ENCODE measurements at regions not wholly inside any gene's neighbourhood (a gene's known extent, or its start where the extent isn't known, plus 50 kb on each side); places are given as distances from the start of the nearest gene placed in this dataset.

GRCh38 chr14:98348505-98348904 is 923.5 kb downstream of the BCL11B start:
- no peak for DNase-seq (ENCODE audit: low spot score)
- H3K4me1 ChIP-seq (replicated peaks) = no peaks in the 10 kb centered on the region
- H3K36me3 ChIP-seq = no peaks in the 10 kb centered on the region
- intact Hi-C loops (cut with DNase I) = no loop called here
- no peak overlapping the region for H3K4me3 ChIP-seq
- H3K27me3 ChIP-seq (replicated peaks; ENCODE audit: insufficient read depth) = no peaks in the 10 kb centered on the region
- H3K9me3 ChIP-seq = no peaks in the 10 kb centered on the region
- no peak for TF ChIP-seq CTCF (IDR thresholded peaks at IDR 0.05)
- TF ChIP-seq POLR2A (IDR thresholded peaks at IDR 0.05) = no peak
- no peak for TF ChIP-seq POLR2AphosphoS5 (IDR thresholded peaks at IDR 0.05)
- WGBS = 81% methylated on average over 3 of the region's 3 CpGs
- H3K27ac ChIP-seq = no peak overlapping the region

DNA sequence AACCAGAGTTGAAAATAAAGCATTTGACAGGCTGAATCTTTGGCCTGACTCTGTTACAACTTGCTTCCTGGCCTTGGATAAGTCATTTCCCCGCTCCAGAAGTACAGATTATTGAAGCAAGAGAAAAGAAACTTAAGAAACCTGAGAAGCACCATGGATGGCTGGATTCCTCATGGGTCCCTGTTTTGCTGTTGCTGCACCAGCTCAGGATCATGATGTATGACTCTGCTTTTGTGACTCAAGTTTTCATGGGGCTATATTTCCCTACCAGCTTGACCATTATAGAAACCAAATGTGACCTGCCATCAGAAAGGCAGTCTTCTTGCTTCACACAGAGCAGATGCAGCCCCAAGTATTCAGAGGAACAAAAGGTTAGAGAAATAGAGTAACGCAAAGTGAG is 921.8 kb downstream of the BCL11B start:
- no peak overlapping the region for H3K4me3 ChIP-seq
- WGBS = 61% methylated on average over 2 of the region's 2 CpGs
- no peaks in the 10 kb centered on the region for H3K36me3 ChIP-seq
- H3K27ac ChIP-seq = no peak overlapping the region
- TF ChIP-seq CTCF (IDR thresholded peaks at IDR 0.05) = no peak
- no peak for TF ChIP-seq POLR2A (IDR thresholded peaks at IDR 0.05)
- TF ChIP-seq POLR2AphosphoS5 (IDR thresholded peaks at IDR 0.05) = no peak
- no peaks in the 10 kb centered on the region for H3K4me1 ChIP-seq (replicated peaks)
- no peaks in the 10 kb centered on the region for H3K27me3 ChIP-seq (replicated peaks; ENCODE audit: insufficient read depth)
- intact Hi-C loops (cut with DNase I) = no loop called here
- DNase-seq (ENCODE audit: low spot score) = no peak
- H3K9me3 ChIP-seq = no peaks in the 10 kb centered on the region

- Histone ChIP-seq H3K27me3 (replicated peaks; ENCODE audit: insufficient read depth) (no peaks in the 10 kb centered on the region), H3K27ac (no peak overlapping the region), H3K4me3 (no peak overlapping the region), H3K36me3 (no peaks in the 10 kb centered on the region), H3K4me1 (replicated peaks) (no peaks in the 10 kb centered on the region), H3K9me3 (no peaks in the 10 kb centered on the region)
- intact Hi-C loops (cut with DNase I) = no loop called here
- TF ChIP-seq CTCF (IDR thresholded peaks at IDR 0.05) (no peak), POLR2A (IDR thresholded peaks at IDR 0.05) (no peak), POLR2AphosphoS5 (IDR thresholded peaks at IDR 0.05) (no peak)
- DNase-seq (ENCODE audit: low spot score) = no peak
- WGBS = 75% methylated on average over 1 of the region's 1 CpG
Measured at GRCh38 chr14:98364961-98365360, 907.0 kb downstream of the BCL11B start.

DNA sequence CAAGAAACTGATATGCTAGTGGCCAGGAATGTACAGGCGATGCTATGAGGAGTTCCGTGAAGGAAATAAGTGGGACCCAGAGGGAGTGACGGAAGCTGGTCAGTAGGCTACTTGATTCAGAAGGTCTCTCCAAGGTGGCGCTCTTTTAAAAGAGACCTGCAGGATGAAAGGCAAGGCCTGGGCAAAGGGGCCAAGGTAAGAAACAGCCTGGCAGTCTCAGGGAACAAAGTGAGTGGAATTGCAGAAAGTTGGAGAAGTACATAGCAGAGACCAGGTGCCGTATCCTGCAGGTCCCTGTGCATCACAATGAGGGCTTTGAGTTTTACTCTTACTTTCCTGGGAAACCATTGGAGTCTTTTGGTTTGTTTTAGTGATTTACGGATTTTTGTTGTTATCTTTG is 905.6 kb downstream of the BCL11B start:
- intact Hi-C loops (cut with DNase I) = no loop called here
- no peaks in the 10 kb centered on the region for H3K4me1 ChIP-seq (replicated peaks)
- DNase-seq (ENCODE audit: low spot score) = no peak

More for the DNA sequence above, 905.6 kb downstream of the BCL11B start:
- no peaks in the 10 kb centered on the region for H3K36me3 ChIP-seq
- no peak overlapping the region for H3K27ac ChIP-seq
- 95% methylated on average over 6 of the region's 6 CpGs for WGBS
- no peaks in the 10 kb centered on the region for H3K9me3 ChIP-seq
- H3K4me3 ChIP-seq = no peak overlapping the region
- TF ChIP-seq POLR2A (IDR thresholded peaks at IDR 0.05) (no peak), POLR2AphosphoS5 (IDR thresholded peaks at IDR 0.05) (no peak), CTCF (IDR thresholded peaks at IDR 0.05) (no peak)
- no peaks in the 10 kb centered on the region for H3K27me3 ChIP-seq (replicated peaks; ENCODE audit: insufficient read depth)

Data from prostate gland (tissue), 2 donors.